SH-SY5Y (cell line): ENCODE measurements at regions not wholly inside any gene's neighbourhood (a gene's known extent, or its start where the extent isn't known, plus 50 kb on each side); places are given as distances from the start of the nearest gene placed in this dataset.

Experiments used
- GATA2 ChIP-seq: IDR thresholded peaks from 2 replicates; pipeline ENCODE4 v1.6.1; 2011; ENCODE audit warnings: mild to moderate bottlenecking, low read depth, low read length
- GATA3 ChIP-seq: IDR thresholded peaks from 2 replicates; pipeline ENCODE4 v1.6.1; 2011; ENCODE audit warnings: low read depth, mild to moderate bottlenecking, low read length, moderate library complexity

DNA sequence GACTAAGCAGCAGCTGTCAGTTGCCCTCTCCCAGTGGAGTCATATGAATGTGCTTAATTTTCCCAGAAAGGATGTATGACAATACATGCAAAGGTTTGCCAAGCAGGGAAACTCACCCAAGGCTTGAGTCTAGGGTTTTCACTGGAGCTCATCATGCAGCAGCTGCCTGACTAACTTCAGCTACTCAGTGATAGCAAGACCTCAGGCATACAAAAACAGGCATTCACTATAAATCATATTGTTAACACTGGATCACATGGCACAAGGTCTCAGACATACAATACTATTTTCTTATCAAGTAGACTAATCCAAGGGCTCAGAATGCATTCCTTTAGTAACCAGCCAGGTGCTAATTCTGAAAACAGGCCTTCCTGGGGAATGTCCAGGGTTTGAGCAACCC lies 85.0 kb upstream of the STAC start:
- TF ChIP-seq GATA3 (no peak), GATA2 (no peak)
